ENCODE measurements at regions not wholly inside any gene's neighbourhood (a gene's known extent, or its start where the extent isn't known, plus 50 kb on each side); places are given as distances from the start of the nearest gene placed in this dataset.

- no peak for TF ChIP-seq CENPBD1 (CRISPR knock-in tag; IDR thresholded peaks at IDR 0.05; ENCODE audit: borderline replicate concordance, low read depth)
- no peak for TF ChIP-seq CEBPB (IDR thresholded peaks at IDR 0.05; ENCODE audit: borderline replicate concordance, low read depth, low read length)
- peak; percentile 39 to 71; a peak in 3 of 4 replicates for TF ChIP-seq MAFK (conservative IDR thresholded peaks at IDR 0.05 in 1 of 2, IDR thresholded peaks at IDR 0.05 in 1 of 2; ENCODE audit: low read length in 2 of 2)
- TF ChIP-seq SAFB2 (CRISPR knock-in tag; IDR thresholded peaks at IDR 0.05; ENCODE audit: borderline replicate concordance, low read depth): no peak
These were observed 375.5 kb downstream of the TLE1 start (continued) for GRCh38 chr9:81313877-81314276.

GRCh38 chr9:81312346-81312745, 377.0 kb downstream of the TLE1 start:
- intact Hi-C loops (cut with micrococcal nuclease; ENCODE audit: unreplicated experiment): loop anchor here (5.0 kb wide), 1 partner anchor 75 kb away; no protein-coding TSS in a partner anchor
- 26% methylated on average over 3 of the region's 3 CpGs for WGBS (ENCODE audit: low lambda C conversion rate)
- BruUV-seq (replicated peaks): no TSS peak

More at GRCh38 chr9:81312346-81312745, 377.0 kb downstream of the TLE1 start:
- POLR2A ChIA-PET: no interaction called here
- ATAC-seq: no peak
- Histone ChIP-seq H2AFZ (ENCODE audit: low read length) (no peak overlapping the region), H4K20me1 (ENCODE audit: insufficient read depth, low read length) (no peaks in the 10 kb centered on the region), H3K4me2 (ENCODE audit: low read depth, low read length) (no peak overlapping the region), H3K27me3 (ENCODE audit: control insufficient read depth in 1 of 2, insufficient read depth in 2 of 2, low read length in 2 of 2) (no peaks in the 10 kb centered on the region), H3K4me1 (ENCODE audit: insufficient read depth, low read length) (peaks cover 4% of the 10 kb centered on the region; the same call in 1 of the 2 replicates), H3K9ac (ENCODE audit: insufficient read depth, low read depth, low read length) (no peak overlapping the region), H3K36me3 (replicated peaks in 1 of 2; ENCODE audit: control insufficient read depth in 1 of 2, insufficient read depth in 2 of 2, low read length in 2 of 2) (no peaks in the 10 kb centered on the region), H3K79me2 (ENCODE audit: insufficient read depth, low read length) (no peaks in the 10 kb centered on the region), H3K9me3 (ENCODE audit: low read length) (no peaks in the 10 kb centered on the region), H3K27ac (ENCODE audit: extremely low read length, insufficient read depth, low read length) (no peak overlapping the region), H3K4me3 (replicated peaks in 1 of 3; ENCODE audit: insufficient read depth in 1 of 3, low read depth in 2 of 3, low read length in 3 of 3) (no peak overlapping the region)
- no peak for TF ChIP-seq ZNF572 (CRISPR knock-in tag; IDR thresholded peaks at IDR 0.05)
- 0 out of 2 replicates have a peak, but pooled peaks have one; percentile 6 for TF ChIP-seq CTCF (CRISPR knock-in tag; IDR thresholded peaks at IDR 0.05)
- TF ChIP-seq STAG1 (CRISPR knock-in tag; IDR thresholded peaks at IDR 0.05): peak; percentile 40
- TF ChIP-seq YEATS2 (CRISPR knock-in tag; IDR thresholded peaks at IDR 0.05; ENCODE audit: borderline replicate concordance): no peak
- no peak for DNase-seq (ENCODE audit: low spot score)
- no peak for FAIRE-seq
- CTCF ChIA-PET (ENCODE audit: low intra/inter-chr PET ratio, low total read pairs): no interaction called here
- in situ Hi-C loops (cut with HindIII; ENCODE audit: extremely low pct_ligation_motif_present, low pct_unique_long_range_greater_than_20kb): no loop called here
